K562 (cell line): ENCODE measurements at regions not wholly inside any gene's neighbourhood (a gene's known extent, or its start where the extent isn't known, plus 50 kb on each side); places are given as distances from the start of the nearest gene placed in this dataset.

Experiments used
- ATF1 ChIP-seq, 2 experiments: fragments of 450-650 bp in 1 of 2; IDR thresholded peaks; 2 replicates each; pipeline ENCODE4 v1.6.1; 2016; ENCODE audit warnings: missing compliant biosample characterization in 1 of 2, missing genetic modification characterization in 1 of 2
- ESRRA ChIP-seq: fragments of 450-650 bp; IDR thresholded peaks from 2 replicates; pipeline ENCODE4 v1.6.1; 2014; ENCODE audit warnings: low read depth, mild to moderate bottlenecking, moderate library complexity, borderline replicate concordance
- KLF13 ChIP-seq: fragments of 450-650 bp; IDR thresholded peaks from 2 replicates; pipeline ENCODE4 v1.6.1; 2016; ENCODE audit warnings: missing genetic modification characterization, low read depth, mild to moderate bottlenecking, missing compliant biosample characterization, moderate library complexity, borderline replicate concordance
- MECOM ChIP-seq: fragments of 250-450 bp; sonication (Bioruptor Pico); IDR thresholded peaks from 2 replicates; pipeline ENCODE4 v1.8.0; 2022; ENCODE audit warnings: inconsistent platforms
- PCBP1 ChIP-seq: fragments of 200-400 bp; formaldehyde crosslinking; IDR thresholded peaks from 2 replicates; pipeline ENCODE4 v1.6.1; 2018; ENCODE audit warnings: mild to moderate bottlenecking, low read depth, low read length; ENCODE audit not compliant: poor library complexity, severe bottlenecking
- TAF9B ChIP-seq: fragments of 450-650 bp; IDR thresholded peaks from 2 replicates; pipeline ENCODE4 v1.6.1; 2018; ENCODE audit warnings: mild to moderate bottlenecking; ENCODE audit not compliant: partially characterized antibody
- ZNF12 ChIP-seq: sonication (generic); formaldehyde crosslinking; IDR thresholded peaks from 2 replicates; pipeline ENCODE4 v1.4.0; 2020; ENCODE audit warnings: mild to moderate bottlenecking, missing genetic modification reagents
- ZNF699 ChIP-seq: fragments of 250-450 bp; sonication (Bioruptor Pico); IDR thresholded peaks from 2 replicates; pipeline ENCODE4 v1.8.0; 2021; ENCODE audit warnings: mild to moderate bottlenecking, moderate library complexity; ENCODE audit not compliant: insufficient replicate concordance
- ZNF785 ChIP-seq: fragments of 250-450 bp; sonication (Bioruptor Pico); IDR thresholded peaks from 2 replicates; pipeline ENCODE4 v1.4.0; 2020; ENCODE audit warnings: mild to moderate bottlenecking
- TF ChIP-seq, protein P1 (sequence below), 2 experiments: fragments of 450-650 bp; IDR thresholded peaks; 2 replicates each; pipeline ENCODE4 v1.6.1; 2016; ENCODE audit warnings: mild to moderate bottlenecking in 2 of 2, borderline replicate concordance in 1 of 2, low read depth in 1 of 2, moderate library complexity in 1 of 2
- TF ChIP-seq, protein P2 (sequence below): fragments of 450-650 bp; formaldehyde crosslinking; IDR thresholded peaks from 2 replicates; pipeline ENCODE4 v1.4.0; 2020; ENCODE audit warnings: mild to moderate bottlenecking, mixed read lengths
- TF ChIP-seq, protein P3 (sequence below): fragments of 450-650 bp; formaldehyde crosslinking; IDR thresholded peaks from 2 replicates; pipeline ENCODE4 v1.4.0; 2020; ENCODE audit warnings: mild to moderate bottlenecking, moderate library complexity
- TF ChIP-seq, protein P4 (sequence below): fragments of 250-450 bp; sonication (Bioruptor Pico); IDR thresholded peaks from 2 replicates; pipeline ENCODE4 v1.9.0; 2021; ENCODE audit warnings: mild to moderate bottlenecking, inconsistent platforms

DNA sequence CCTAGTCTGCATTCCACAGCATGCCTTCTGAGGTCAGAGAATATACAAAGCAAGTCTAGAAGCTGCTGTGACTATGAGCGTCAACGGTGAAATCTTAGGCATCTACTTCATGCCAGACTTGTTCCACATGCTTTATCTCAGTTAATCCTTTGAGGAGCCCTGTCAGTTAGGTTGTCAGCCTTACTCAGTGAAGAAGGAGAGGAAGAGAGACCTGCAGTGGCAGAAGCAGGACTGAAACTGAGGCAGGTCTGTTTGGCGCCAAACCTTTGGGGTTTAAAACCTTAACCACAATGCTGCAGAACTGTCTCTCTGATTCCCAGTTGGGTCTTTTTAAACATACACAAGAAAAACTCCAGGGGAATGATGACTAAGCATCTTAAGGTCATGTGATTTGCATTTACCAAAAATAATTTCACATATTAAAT lies 139.0 kb upstream of the LIPC start (continued):
- TF ChIP-seq, protein P1, sequence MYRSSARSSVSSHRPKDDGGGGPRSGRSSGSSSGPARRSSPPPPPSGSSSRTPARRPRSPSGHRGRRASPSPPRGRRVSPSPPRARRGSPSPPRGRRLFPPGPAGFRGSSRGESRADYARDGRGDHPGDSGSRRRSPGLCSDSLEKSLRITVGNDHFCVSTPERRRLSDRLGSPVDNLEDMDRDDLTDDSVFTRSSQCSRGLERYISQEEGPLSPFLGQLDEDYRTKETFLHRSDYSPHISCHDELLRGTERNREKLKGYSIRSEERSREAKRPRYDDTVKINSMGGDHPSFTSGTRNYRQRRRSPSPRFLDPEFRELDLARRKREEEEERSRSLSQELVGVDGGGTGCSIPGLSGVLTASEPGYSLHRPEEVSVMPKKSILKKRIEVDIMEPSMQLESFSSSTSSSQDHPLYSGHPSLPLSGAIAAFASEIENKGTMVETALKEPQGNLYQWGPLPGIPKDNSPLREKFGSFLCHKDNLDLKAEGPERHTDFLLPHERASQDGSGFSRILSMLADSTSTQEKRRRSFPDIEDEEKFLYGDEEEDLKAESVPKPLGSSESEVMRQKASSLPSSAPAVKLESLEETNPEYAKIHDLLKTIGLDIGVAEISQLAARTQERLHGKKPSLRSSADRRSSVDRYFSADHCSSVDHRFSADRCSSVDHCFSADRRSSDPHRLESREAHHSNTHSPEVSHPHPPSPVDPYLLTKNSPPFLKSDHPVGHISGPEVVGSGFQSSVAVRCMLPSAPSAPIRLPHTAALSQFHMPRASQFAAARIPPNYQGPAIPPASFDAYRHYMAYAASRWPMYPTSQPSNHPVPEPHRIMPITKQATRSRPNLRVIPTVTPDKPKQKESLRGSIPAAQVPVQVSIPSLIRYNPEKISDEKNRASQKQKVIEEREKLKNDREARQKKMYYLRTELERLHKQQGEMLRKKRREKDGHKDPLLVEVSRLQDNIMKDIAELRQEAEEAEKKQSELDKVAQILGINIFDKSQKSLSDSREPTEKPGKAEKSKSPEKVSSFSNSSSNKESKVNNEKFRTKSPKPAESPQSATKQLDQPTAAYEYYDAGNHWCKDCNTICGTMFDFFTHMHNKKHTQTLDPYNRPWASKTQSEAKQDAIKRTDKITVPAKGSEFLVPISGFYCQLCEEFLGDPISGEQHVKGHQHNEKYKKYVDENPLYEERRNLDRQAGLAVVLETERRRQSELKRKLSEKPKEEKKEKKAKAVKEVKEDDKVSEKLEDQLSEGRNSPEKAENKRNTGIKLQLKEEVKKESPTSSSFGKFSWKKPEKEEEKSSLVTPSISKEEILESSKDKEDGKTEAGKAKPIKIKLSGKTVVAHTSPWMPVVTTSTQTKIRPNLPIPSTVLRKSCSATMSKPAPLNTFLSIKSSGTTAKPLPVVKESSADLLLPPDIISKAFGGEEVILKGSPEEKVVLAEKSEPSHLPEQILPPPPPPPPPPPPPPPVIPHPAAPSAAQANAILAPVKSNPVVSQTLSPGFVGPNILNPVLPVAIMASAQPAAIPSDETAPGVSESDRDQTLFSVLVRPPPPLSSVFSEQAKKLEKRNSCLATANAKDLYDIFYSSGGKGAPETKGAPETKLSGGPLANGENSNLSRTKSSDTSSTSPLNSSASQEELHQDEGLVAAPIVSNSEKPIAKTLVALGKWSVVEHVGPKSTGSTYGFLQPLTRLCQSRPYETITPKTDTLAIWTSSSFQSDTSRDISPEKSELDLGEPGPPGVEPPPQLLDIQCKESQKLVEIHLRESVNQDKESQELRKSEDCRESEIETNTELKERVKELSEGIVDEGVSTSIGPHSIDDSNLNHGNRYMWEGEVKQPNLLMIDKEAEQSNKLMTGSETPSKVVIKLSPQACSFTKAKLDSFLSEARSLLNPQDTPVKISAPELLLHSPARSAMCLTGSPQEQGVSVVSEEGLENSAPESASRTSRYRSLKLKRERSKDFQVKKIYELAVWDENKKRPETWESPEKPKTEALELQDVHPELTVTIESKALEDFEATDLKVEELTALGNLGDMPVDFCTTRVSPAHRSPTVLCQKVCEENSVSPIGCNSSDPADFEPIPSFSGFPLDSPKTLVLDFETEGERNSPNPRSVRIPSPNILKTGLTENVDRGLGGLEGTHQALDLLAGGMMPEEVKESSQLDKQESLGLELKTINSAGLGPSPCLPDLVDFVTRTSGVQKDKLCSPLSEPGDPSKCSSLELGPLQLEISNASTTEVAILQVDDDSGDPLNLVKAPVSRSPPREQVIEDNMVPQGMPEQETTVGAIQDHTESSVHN (IDR thresholded peaks at IDR 0.05; ENCODE audit: borderline replicate concordance in 1 of 2, low read depth in 1 of 2) = no peak
- TF ChIP-seq, protein P2, sequence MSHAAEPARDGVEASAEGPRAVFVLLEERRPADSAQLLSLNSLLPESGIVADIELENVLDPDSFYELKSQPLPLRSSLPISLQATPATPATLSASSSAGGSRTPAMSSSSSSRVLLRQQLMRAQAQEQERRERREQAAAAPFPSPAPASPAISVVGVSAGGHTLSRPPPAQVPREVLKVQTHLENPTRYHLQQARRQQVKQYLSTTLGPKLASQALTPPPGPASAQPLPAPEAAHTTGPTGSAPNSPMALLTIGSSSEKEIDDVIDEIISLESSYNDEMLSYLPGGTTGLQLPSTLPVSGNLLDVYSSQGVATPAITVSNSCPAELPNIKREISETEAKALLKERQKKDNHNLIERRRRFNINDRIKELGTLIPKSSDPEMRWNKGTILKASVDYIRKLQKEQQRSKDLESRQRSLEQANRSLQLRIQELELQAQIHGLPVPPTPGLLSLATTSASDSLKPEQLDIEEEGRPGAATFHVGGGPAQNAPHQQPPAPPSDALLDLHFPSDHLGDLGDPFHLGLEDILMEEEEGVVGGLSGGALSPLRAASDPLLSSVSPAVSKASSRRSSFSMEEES (CRISPR knock-in tag) = peak; percentile 74
- no peak for TF ChIP-seq MECOM (CRISPR knock-in tag)
- TF ChIP-seq ZNF12 (CRISPR knock-in tag) = no peak
- no peak for TF ChIP-seq ATF1 (CRISPR knock-in tag; IDR thresholded peaks at IDR 0.05)
- TF ChIP-seq ATF1 (tag; IDR thresholded peaks at IDR 0.05) = no peak
- TF ChIP-seq, protein P3, sequence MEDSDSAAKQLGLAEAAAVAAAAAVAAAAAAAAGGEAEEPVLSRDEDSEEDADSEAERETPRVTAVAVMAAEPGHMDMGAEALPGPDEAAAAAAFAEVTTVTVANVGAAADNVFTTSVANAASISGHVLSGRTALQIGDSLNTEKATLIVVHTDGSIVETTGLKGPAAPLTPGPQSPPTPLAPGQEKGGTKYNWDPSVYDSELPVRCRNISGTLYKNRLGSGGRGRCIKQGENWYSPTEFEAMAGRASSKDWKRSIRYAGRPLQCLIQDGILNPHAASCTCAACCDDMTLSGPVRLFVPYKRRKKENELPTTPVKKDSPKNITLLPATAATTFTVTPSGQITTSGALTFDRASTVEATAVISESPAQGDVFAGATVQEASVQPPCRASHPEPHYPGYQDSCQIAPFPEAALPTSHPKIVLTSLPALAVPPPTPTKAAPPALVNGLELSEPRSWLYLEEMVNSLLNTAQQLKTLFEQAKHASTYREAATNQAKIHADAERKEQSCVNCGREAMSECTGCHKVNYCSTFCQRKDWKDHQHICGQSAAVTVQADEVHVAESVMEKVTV (CRISPR knock-in tag) = no peak
- TF ChIP-seq ESRRA = no peak
- TF ChIP-seq TAF9B = no peak
- no peak for TF ChIP-seq ZNF699
- no peak for TF ChIP-seq PCBP1
- TF ChIP-seq KLF13 (tag) = no peak
- TF ChIP-seq, protein P4, sequence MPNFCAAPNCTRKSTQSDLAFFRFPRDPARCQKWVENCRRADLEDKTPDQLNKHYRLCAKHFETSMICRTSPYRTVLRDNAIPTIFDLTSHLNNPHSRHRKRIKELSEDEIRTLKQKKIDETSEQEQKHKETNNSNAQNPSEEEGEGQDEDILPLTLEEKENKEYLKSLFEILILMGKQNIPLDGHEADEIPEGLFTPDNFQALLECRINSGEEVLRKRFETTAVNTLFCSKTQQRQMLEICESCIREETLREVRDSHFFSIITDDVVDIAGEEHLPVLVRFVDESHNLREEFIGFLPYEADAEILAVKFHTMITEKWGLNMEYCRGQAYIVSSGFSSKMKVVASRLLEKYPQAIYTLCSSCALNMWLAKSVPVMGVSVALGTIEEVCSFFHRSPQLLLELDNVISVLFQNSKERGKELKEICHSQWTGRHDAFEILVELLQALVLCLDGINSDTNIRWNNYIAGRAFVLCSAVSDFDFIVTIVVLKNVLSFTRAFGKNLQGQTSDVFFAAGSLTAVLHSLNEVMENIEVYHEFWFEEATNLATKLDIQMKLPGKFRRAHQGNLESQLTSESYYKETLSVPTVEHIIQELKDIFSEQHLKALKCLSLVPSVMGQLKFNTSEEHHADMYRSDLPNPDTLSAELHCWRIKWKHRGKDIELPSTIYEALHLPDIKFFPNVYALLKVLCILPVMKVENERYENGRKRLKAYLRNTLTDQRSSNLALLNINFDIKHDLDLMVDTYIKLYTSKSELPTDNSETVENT (CRISPR knock-in tag) = no peak
- no peak for TF ChIP-seq ZNF785 (CRISPR knock-in tag)
